Neural progenitor cell (in vitro differentiated cells): ENCODE measurements at regions not wholly inside any gene's neighbourhood (a gene's known extent, or its start where the extent isn't known, plus 50 kb on each side); places are given as distances from the start of the nearest gene placed in this dataset.

Source experiments
- DNase-seq: peaks from one replicate; pipeline ENCODE4 v3.0.0-alpha.2; 2016; ENCODE audit warnings: low spot score
- H2AFZ ChIP-seq: fragments of 200-600 bp; sonication (generic); replicated peaks from 2 replicates; pipeline ENCODE4 v1.6.1; 2016; ENCODE audit warnings: antibody characterized with exemption
- H3F3A ChIP-seq: fragments of 200-600 bp; sonication (generic); 2 replicates; pipeline ENCODE4 v1.6.1; 2016; ENCODE audit warnings: antibody characterized with exemption, low read depth
- H3K27ac ChIP-seq: fragments of 200-600 bp; sonication (generic); 2 replicates; pipeline ENCODE4 v1.5.1; 2016; ENCODE audit warnings: mild to moderate bottlenecking
- H3K27me3 ChIP-seq: fragments of 200-600 bp; sonication (generic); 2 replicates; pipeline ENCODE4 v1.6.1; 2016; ENCODE audit warnings: mild to moderate bottlenecking, moderate library complexity
- H3K36me3 ChIP-seq: fragments of 200-600 bp; sonication (generic); 2 replicates; pipeline ENCODE4 v1.5.1; 2016
- H3K4me1 ChIP-seq: fragments of 200-600 bp; sonication (generic); 2 replicates; pipeline ENCODE4 v1.6.1; 2016; ENCODE audit warnings: mixed run types
- H3K4me2 ChIP-seq: fragments of 200-600 bp; sonication (generic); 2 replicates; pipeline ENCODE4 v1.6.1; 2016
- H3K4me3 ChIP-seq: fragments of 200-600 bp; sonication (generic); 2 replicates; pipeline ENCODE4 v1.5.1; 2016
- H3K79me2 ChIP-seq: fragments of 200-600 bp; sonication (generic); 2 replicates; pipeline ENCODE4 v1.6.1; 2016; ENCODE audit warnings: low read depth
- H3K9ac ChIP-seq: fragments of 200-600 bp; sonication (generic); 2 replicates; pipeline ENCODE4 v1.6.1; 2016
- H3K9me3 ChIP-seq: fragments of 200-600 bp; sonication (generic); 2 replicates; pipeline ENCODE4 v1.5.1; 2016; ENCODE audit warnings: low read depth
- H4K20me1 ChIP-seq: fragments of 200-600 bp; sonication (generic); 2 replicates; pipeline ENCODE4 v1.6.1; 2016; ENCODE audit warnings: low read depth
- H3K27ac Mint-ChIP-seq: 3 replicates; pipeline ENCODE4 v1.8.0; 2021; ENCODE audit warnings: mixed read lengths
- H3K27me3 Mint-ChIP-seq: 2 replicates; pipeline ENCODE4 v1.8.0; 2022; ENCODE audit warnings: low read depth, mild to moderate bottlenecking, inconsistent platforms, moderate library complexity, mixed read lengths; ENCODE audit not compliant: insufficient read depth
- H3K36me3 Mint-ChIP-seq: 3 replicates; pipeline ENCODE4 v1.8.0; 2021; ENCODE audit warnings: mixed read lengths
- H3K4me1 Mint-ChIP-seq: 3 replicates; pipeline ENCODE4 v1.8.0; 2021; ENCODE audit warnings: mixed read lengths
- H3K4me3 Mint-ChIP-seq: 3 replicates; pipeline ENCODE4 v1.8.0; 2021; ENCODE audit warnings: mild to moderate bottlenecking, moderate library complexity, mixed read lengths
- H3K9me3 Mint-ChIP-seq: 3 replicates; pipeline ENCODE4 v1.8.0; 2020; ENCODE audit warnings: mixed read lengths
- EZH2 ChIP-seq: fragments of 200-600 bp; sonication (generic); IDR thresholded peaks from 2 replicates; pipeline ENCODE4 v1.6.1; 2017; ENCODE audit warnings: antibody characterized with exemption, mild to moderate bottlenecking, moderate library complexity
- EZH2phosphoT487 ChIP-seq: fragments of 200-600 bp; sonication (generic); IDR thresholded peaks from 2 replicates; pipeline ENCODE4 v1.6.1; 2017; ENCODE audit warnings: antibody characterized with exemption
- TF ChIP-seq, protein P1 (sequence below): fragments of 200-600 bp; sonication (generic); IDR thresholded peaks from 2 replicates; pipeline ENCODE4 v1.5.1; 2017; ENCODE audit warnings: antibody characterized with exemption, mild to moderate bottlenecking

DNA sequence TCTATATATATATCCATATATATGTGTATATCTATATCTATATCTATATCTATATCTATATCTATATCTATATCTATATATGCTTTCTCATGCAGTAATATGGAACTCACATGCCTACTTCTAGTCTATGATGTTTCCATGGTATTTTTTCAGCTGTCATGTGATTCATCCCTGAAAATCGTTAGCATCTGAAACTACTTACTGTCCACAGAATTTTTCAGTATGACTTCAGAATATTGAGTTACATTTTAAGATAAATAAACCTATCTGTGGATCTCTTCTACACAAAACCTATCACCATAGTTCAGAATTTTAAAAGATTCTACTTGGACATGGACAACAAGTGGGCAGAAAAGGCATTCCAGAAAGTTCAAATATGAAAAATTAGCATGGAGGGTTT is 855.1 kb upstream of the INTU start:
- Mint-ChIP-seq H3K27me3 (no peaks in the 10 kb centered on the region), H3K36me3 (no peaks in the 10 kb centered on the region), H3K27ac (no peak overlapping the region), H3K4me1 (no peaks in the 10 kb centered on the region), H3K4me3 (no peak overlapping the region), H3K9me3 (no peaks in the 10 kb centered on the region)
- H3K4me3 ChIP-seq = no peak overlapping the region
- no peak for DNase-seq
- TF ChIP-seq EZH2 (no peak), EZH2phosphoT487 (no peak)
- TF ChIP-seq, protein P1, sequence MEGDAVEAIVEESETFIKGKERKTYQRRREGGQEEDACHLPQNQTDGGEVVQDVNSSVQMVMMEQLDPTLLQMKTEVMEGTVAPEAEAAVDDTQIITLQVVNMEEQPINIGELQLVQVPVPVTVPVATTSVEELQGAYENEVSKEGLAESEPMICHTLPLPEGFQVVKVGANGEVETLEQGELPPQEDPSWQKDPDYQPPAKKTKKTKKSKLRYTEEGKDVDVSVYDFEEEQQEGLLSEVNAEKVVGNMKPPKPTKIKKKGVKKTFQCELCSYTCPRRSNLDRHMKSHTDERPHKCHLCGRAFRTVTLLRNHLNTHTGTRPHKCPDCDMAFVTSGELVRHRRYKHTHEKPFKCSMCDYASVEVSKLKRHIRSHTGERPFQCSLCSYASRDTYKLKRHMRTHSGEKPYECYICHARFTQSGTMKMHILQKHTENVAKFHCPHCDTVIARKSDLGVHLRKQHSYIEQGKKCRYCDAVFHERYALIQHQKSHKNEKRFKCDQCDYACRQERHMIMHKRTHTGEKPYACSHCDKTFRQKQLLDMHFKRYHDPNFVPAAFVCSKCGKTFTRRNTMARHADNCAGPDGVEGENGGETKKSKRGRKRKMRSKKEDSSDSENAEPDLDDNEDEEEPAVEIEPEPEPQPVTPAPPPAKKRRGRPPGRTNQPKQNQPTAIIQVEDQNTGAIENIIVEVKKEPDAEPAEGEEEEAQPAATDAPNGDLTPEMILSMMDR = no peak
- H3K79me2 ChIP-seq = no peaks in the 10 kb centered on the region
- no peaks in the 10 kb centered on the region for H4K20me1 ChIP-seq
- no peaks in the 10 kb centered on the region for H3K36me3 ChIP-seq
- H2AFZ ChIP-seq = no peak overlapping the region
- H3K9me3 ChIP-seq = no peaks in the 10 kb centered on the region
- H3K27me3 ChIP-seq = no peaks in the 10 kb centered on the region
- no peak overlapping the region for H3K9ac ChIP-seq
- no peak overlapping the region for H3K27ac ChIP-seq
- no peak overlapping the region for H3K4me2 ChIP-seq
- H3K4me1 ChIP-seq = peaks cover under 1% of the 10 kb centered on the region
- no peaks in the 10 kb centered on the region for H3F3A ChIP-seq

- Mint-ChIP-seq H3K4me3 (no peak overlapping the region), H3K4me1 (no peaks in the 10 kb centered on the region), H3K36me3 (no peaks in the 10 kb centered on the region), H3K9me3 (no peaks in the 10 kb centered on the region), H3K27me3 (no peaks in the 10 kb centered on the region), H3K27ac (no peak overlapping the region)
- no peaks in the 10 kb centered on the region for H3K27me3 ChIP-seq
- no peak for DNase-seq
- H3K9ac ChIP-seq = no peak overlapping the region
- H3K27ac ChIP-seq = no peak overlapping the region
- no peaks in the 10 kb centered on the region for H3K4me1 ChIP-seq
- no peaks in the 10 kb centered on the region for H3K79me2 ChIP-seq
- no peak overlapping the region for H3K4me2 ChIP-seq
- H4K20me1 ChIP-seq = no peaks in the 10 kb centered on the region
- no peak overlapping the region for H3K4me3 ChIP-seq
- no peaks in the 10 kb centered on the region for H3K9me3 ChIP-seq
- no peaks in the 10 kb centered on the region for H3F3A ChIP-seq
- no peaks in the 10 kb centered on the region for H3K36me3 ChIP-seq
- TF ChIP-seq EZH2phosphoT487 = no peak
- TF ChIP-seq, protein P1 = no peak
- no peak for TF ChIP-seq EZH2
- H2AFZ ChIP-seq = no peak overlapping the region
These were observed 854.4 kb upstream of the INTU start for GRCh38 chr4:126778348-126778747.

DNA sequence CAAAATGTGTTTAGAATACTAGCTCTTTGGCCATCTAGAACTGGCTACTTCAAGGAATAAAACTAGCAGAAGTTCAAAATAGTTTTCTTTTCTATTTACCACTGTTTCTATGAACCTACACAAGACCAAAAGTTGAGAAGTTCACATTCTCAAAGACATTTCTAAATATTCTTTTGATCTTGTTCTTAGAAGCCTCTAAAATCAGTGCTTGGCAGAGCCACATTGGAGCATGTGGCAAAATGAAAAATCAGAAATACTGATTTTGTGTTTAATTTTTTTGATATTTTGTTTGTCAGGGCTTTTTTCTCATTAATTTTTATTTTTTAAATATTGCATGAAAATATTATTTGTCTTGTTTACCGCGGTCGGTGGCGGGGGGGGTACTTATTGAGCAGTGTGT is 853.8 kb upstream of the INTU start:
- Mint-ChIP-seq H3K36me3 (no peaks in the 10 kb centered on the region), H3K9me3 (no peaks in the 10 kb centered on the region), H3K4me3 (no peak overlapping the region), H3K27me3 (no peaks in the 10 kb centered on the region), H3K27ac (no peak overlapping the region), H3K4me1 (no peaks in the 10 kb centered on the region)
- Histone ChIP-seq H3K79me2 (no peaks in the 10 kb centered on the region), H3K9ac (no peak overlapping the region), H3K4me3 (no peak overlapping the region), H3F3A (no peaks in the 10 kb centered on the region), H3K9me3 (no peaks in the 10 kb centered on the region), H3K27me3 (no peaks in the 10 kb centered on the region), H3K4me1 (no peaks in the 10 kb centered on the region), H3K4me2 (no peak overlapping the region), H4K20me1 (no peaks in the 10 kb centered on the region), H3K27ac (no peak overlapping the region), H2AFZ (no peak overlapping the region), H3K36me3 (no peaks in the 10 kb centered on the region)
- TF ChIP-seq EZH2 (no peak), EZH2phosphoT487 (no peak)
- TF ChIP-seq, protein P1 = no peak
- DNase-seq = no peak
